ENCODE measurements at regions not wholly inside any gene's neighbourhood (a gene's known extent, or its start where the extent isn't known, plus 50 kb on each side); places are given as distances from the start of the nearest gene placed in this dataset.

DNA sequence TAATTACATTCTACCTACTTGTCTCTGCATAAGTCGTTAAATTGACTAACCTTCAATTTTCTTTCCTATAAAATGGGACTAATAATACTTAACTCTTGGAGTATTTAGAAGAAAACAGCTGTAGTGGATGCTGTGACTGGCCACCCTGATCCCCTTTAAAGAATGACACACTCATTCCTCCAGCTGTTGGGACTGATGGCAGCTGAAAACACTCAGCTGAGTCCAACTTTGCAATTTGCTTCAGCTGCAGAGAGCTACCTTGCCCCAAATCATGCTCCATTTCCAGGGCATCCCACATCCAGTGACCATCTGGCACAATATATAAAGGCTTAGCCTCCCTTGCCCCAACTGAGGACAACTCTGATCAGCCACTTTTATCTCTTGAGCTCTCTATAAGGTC lies 89.1 kb downstream of the MID1IP1 start:
- ATAC-seq: no peak
- DNase-seq: no peak
- TF ChIP-seq, protein P1, sequence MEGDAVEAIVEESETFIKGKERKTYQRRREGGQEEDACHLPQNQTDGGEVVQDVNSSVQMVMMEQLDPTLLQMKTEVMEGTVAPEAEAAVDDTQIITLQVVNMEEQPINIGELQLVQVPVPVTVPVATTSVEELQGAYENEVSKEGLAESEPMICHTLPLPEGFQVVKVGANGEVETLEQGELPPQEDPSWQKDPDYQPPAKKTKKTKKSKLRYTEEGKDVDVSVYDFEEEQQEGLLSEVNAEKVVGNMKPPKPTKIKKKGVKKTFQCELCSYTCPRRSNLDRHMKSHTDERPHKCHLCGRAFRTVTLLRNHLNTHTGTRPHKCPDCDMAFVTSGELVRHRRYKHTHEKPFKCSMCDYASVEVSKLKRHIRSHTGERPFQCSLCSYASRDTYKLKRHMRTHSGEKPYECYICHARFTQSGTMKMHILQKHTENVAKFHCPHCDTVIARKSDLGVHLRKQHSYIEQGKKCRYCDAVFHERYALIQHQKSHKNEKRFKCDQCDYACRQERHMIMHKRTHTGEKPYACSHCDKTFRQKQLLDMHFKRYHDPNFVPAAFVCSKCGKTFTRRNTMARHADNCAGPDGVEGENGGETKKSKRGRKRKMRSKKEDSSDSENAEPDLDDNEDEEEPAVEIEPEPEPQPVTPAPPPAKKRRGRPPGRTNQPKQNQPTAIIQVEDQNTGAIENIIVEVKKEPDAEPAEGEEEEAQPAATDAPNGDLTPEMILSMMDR (IDR thresholded peaks at IDR 0.05): no peak
- intact Hi-C loops (cut with DNase I): no loop called here
- no peak overlapping the region for H3K27ac ChIP-seq
- no peaks in the 10 kb centered on the region for H3K27me3 ChIP-seq (ENCODE audit: low read depth)
- H3K4me3 ChIP-seq: no peak overlapping the region
- H3K36me3 ChIP-seq: no peaks in the 10 kb centered on the region
- H3K4me1 ChIP-seq: no peaks in the 10 kb centered on the region
- no peaks in the 10 kb centered on the region for H3K9me3 ChIP-seq

DNA sequence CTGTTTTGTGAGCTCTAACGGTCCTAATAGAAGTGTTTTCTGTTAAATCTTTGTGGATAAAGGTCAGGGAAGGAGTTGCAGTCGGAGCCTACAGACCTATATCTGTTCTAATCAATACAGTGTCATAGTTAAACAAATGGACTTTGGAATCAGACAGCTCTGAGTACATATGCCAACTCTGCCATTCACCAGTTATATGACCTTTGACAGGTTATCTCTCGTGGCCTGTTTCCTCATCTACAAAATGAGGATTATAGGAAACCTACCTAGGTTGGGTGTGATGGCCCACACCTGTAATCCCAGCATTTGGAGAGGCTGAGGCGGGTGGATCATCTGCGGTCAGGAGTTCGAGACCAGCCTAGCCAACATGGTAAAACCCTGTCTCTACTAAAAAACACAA lies 89.7 kb downstream of the MID1IP1 start:
- no peak overlapping the region for H3K27ac ChIP-seq
- H3K4me3 ChIP-seq: no peak overlapping the region
- intact Hi-C loops (cut with DNase I): no loop called here
- H3K4me1 ChIP-seq: no peaks in the 10 kb centered on the region
- H3K27me3 ChIP-seq (ENCODE audit: low read depth): no peaks in the 10 kb centered on the region
- ATAC-seq: no peak
- TF ChIP-seq, protein P1 (IDR thresholded peaks at IDR 0.05): no peak
- DNase-seq: no peak
- H3K9me3 ChIP-seq: no peaks in the 10 kb centered on the region
- H3K36me3 ChIP-seq: no peaks in the 10 kb centered on the region

DNA sequence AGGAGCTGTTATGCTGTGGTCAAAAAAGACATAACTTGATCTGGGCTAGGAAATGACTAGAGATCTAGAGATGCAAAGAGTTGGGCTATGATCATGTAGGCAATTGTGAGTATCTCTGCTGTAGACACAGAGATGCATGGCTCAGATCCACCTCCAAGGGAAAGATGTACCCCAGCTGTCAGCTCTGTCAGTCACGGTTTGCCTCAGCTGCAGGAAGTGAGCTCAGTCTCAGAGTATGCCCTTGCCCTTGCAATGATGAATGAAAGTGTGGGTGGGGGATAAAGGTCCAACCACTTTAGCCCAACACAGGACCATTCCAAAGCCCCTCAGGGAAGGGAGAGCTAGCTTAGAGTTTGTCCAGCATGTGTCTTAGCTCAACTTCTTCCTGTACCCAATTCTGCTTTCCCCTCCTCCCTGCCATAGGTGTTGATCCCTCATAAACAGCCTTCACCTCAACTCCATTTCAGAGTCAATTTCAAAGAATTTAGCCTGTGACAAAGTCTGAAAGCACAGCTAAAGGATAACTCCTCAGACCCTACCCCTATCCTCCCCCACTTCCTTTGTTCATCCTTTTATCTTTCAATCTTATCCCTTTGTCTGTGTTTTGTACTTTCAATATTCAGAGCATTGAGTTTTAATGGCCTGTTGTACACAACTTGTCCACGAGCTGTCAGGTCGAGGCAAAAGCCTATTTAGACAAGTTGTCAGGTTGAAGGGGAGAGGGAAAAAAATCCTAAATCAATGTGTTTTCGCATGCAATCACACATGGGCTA lies 90.6 kb downstream of the MID1IP1 start:
- H3K36me3 ChIP-seq: no peaks in the 10 kb centered on the region
- intact Hi-C loops (cut with DNase I): no loop called here
- ATAC-seq (no peak), DNase-seq (no peak)
- H3K4me1 ChIP-seq: no peaks in the 10 kb centered on the region
- no peaks in the 10 kb centered on the region for H3K9me3 ChIP-seq
- TF ChIP-seq, protein P1 (IDR thresholded peaks at IDR 0.05): no peak
- H3K4me3 ChIP-seq: no peak overlapping the region
- H3K27ac ChIP-seq: no peak overlapping the region
- H3K27me3 ChIP-seq (ENCODE audit: low read depth): no peaks in the 10 kb centered on the region

DNA sequence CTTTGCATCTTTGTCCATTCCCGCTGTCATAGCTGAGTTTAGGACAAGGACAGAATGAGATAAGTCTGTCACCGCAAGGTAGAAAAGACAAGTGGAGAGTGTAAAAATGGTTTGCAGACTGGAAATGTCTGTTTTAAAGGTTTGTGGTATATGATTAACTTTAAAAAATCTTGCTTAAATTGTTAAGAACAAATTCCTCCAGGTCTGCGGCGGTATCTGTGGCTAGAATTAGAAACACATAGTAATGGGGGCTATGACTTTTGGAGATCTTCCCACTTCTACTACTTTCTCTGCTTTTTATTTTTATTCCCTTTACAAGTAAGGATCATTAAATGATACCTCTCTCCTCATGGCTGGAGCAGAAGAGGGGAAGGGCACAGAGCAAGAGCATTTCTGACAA lies 92.2 kb downstream of the MID1IP1 start:
- H3K27me3 ChIP-seq (ENCODE audit: low read depth): no peaks in the 10 kb centered on the region
- H3K27ac ChIP-seq: no peak overlapping the region
- no peaks in the 10 kb centered on the region for H3K9me3 ChIP-seq
- no peak for ATAC-seq
- no peak overlapping the region for H3K4me3 ChIP-seq
- TF ChIP-seq, protein P1 (IDR thresholded peaks at IDR 0.05): no peak
- intact Hi-C loops (cut with DNase I): no loop called here
- no peak for DNase-seq
- no peaks in the 10 kb centered on the region for H3K4me1 ChIP-seq
- no peaks in the 10 kb centered on the region for H3K36me3 ChIP-seq

DNA sequence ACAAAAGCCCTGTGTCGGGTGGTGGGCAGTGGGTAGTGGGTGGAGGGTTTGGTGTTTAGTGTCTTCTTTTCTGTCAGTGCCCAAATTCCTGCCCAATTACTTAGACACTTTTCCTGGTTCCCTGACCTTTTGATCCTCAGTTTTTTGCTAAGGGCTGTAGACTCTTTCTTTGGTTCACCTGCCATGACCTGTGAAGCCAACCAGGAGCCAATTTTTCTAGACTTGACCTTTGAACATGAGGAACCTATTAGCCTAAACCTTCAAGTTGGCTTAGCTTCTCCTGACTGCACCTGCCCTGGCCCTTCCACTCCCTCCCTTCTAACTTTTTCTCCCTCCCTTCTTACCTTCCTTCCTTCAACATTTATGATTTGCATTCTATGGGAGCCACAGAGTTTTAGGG lies 94.5 kb downstream of the MID1IP1 start:
- ATAC-seq (no peak), DNase-seq (no peak)
- Histone ChIP-seq H3K9me3 (no peaks in the 10 kb centered on the region), H3K4me1 (no peaks in the 10 kb centered on the region), H3K27ac (no peak overlapping the region), H3K27me3 (ENCODE audit: low read depth) (no peaks in the 10 kb centered on the region), H3K4me3 (no peak overlapping the region), H3K36me3 (no peaks in the 10 kb centered on the region)
- intact Hi-C loops (cut with DNase I): no loop called here
- TF ChIP-seq, protein P1 (IDR thresholded peaks at IDR 0.05): no peak

Data from lower lobe of right lung (tissue), 2 donors.